ENCODE measurements at regions not wholly inside any gene's neighbourhood (a gene's known extent, or its start where the extent isn't known, plus 50 kb on each side); places are given as distances from the start of the nearest gene placed in this dataset.

GRCh38 chr15:96576596-96576995, 246.1 kb downstream of the NR2F2 start:
- DNase-seq (ENCODE audit: low read depth in 2 of 3, low spot score in 1 of 3) = no peak

- DNase-seq (ENCODE audit: low read depth in 2 of 3, low spot score in 1 of 3) = no peak
Measured at GRCh38 chr15:96578393-96578792, 247.9 kb downstream of the NR2F2 start.

GRCh38 chr15:96581371-96581770, 250.9 kb downstream of the NR2F2 start:
- DNase-seq (ENCODE audit: low read depth in 2 of 3, low spot score in 1 of 3) = no peak

- no peak for DNase-seq (ENCODE audit: low read depth in 2 of 3, low spot score in 1 of 3)
Measured at GRCh38 chr15:96582473-96582872, 252.0 kb downstream of the NR2F2 start.

- no peak for DNase-seq (ENCODE audit: low read depth in 2 of 3, low spot score in 1 of 3)
Measured at GRCh38 chr15:96583671-96584070, 253.2 kb downstream of the NR2F2 start.

GRCh38 chr15:96585484-96586386, 255.2 kb downstream of the NR2F2 start:
- DNase-seq (ENCODE audit: low read depth in 2 of 3, low spot score in 1 of 3) = no peak

- no peak for DNase-seq (ENCODE audit: low read depth in 2 of 3, low spot score in 1 of 3)
Measured at GRCh38 chr15:96586901-96587300, 256.4 kb downstream of the NR2F2 start.

GRCh38 chr15:96589864-96590263, 259.4 kb downstream of the NR2F2 start:
- no peak for DNase-seq (ENCODE audit: low read depth in 2 of 3, low spot score in 1 of 3)

GRCh38 chr15:96593735-96594134, 263.2 kb downstream of the NR2F2 start:
- DNase-seq (ENCODE audit: low read depth in 2 of 3, low spot score in 1 of 3) = no peak

- no peak for DNase-seq (ENCODE audit: low read depth in 2 of 3, low spot score in 1 of 3)
Measured at GRCh38 chr15:96595951-96596350, 265.5 kb downstream of the NR2F2 start.

- DNase-seq (ENCODE audit: low read depth in 2 of 3, low spot score in 1 of 3) = no peak
Measured at GRCh38 chr15:96598514-96598913, 268.0 kb downstream of the NR2F2 start.

GRCh38 chr15:96599268-96599667, 268.8 kb downstream of the NR2F2 start:
- DNase-seq (ENCODE audit: low read depth in 2 of 3, low spot score in 1 of 3) = no peak

GRCh38 chr15:96600350-96600749, 269.9 kb downstream of the NR2F2 start:
- no peak for DNase-seq (ENCODE audit: low read depth in 2 of 3, low spot score in 1 of 3)

GRCh38 chr15:96606617-96607016, 276.1 kb downstream of the NR2F2 start:
- no peak for DNase-seq (ENCODE audit: low read depth in 2 of 3, low spot score in 1 of 3)

GRCh38 chr15:96610757-96611156, 280.3 kb downstream of the NR2F2 start:
- no peak for DNase-seq (ENCODE audit: low read depth in 2 of 3, low spot score in 1 of 3)

- no peak for DNase-seq (ENCODE audit: low read depth in 2 of 3, low spot score in 1 of 3)
Measured at GRCh38 chr15:96612917-96613316, 282.4 kb downstream of the NR2F2 start.

- DNase-seq (ENCODE audit: low read depth in 2 of 3, low spot score in 1 of 3) = no peak
Measured at GRCh38 chr15:96619174-96619573, 288.7 kb downstream of the NR2F2 start.

- DNase-seq (ENCODE audit: low read depth in 2 of 3, low spot score in 1 of 3) = no peak
Measured at GRCh38 chr15:96622714-96623113, 292.2 kb downstream of the NR2F2 start.

GRCh38 chr15:96625256-96625655, 294.8 kb downstream of the NR2F2 start:
- no peak for DNase-seq (ENCODE audit: low read depth in 2 of 3, low spot score in 1 of 3)

- no peak for DNase-seq (ENCODE audit: low read depth in 2 of 3, low spot score in 1 of 3)
Measured at GRCh38 chr15:96627031-96627568, 296.6 kb downstream of the NR2F2 start.

GRCh38 chr15:96629511-96629910, 299.0 kb downstream of the NR2F2 start:
- no peak for DNase-seq (ENCODE audit: low read depth in 2 of 3, low spot score in 1 of 3)

- no peak for DNase-seq (ENCODE audit: low read depth in 2 of 3, low spot score in 1 of 3)
Measured at GRCh38 chr15:96638793-96639192, 308.3 kb downstream of the NR2F2 start.

GRCh38 chr15:96645796-96646195, 315.3 kb downstream of the NR2F2 start:
- DNase-seq (ENCODE audit: low read depth in 2 of 3, low spot score in 1 of 3) = no peak

All from stimulated activated CD4-positive, alpha-beta T cell treated with anti-CD3 and anti-CD28 coated beads, Interleukin-12 subunit alpha, Interleukin-12 subunit beta, amount 100 ng/mL, for 48 hours (primary cell).